HG03175 (cell line): ENCODE measurements at regions not wholly inside any gene's neighbourhood (a gene's known extent, or its start where the extent isn't known, plus 50 kb on each side); places are given as distances from the start of the nearest gene placed in this dataset.

Source experiments
- ATAC-seq: cut with Tn5 transposase; IDR thresholded peaks from one replicate; pipeline ENCODE4 v1.9.1; 2021; ENCODE audit warnings: mild to moderate bottlenecking, moderate library complexity; ENCODE audit not compliant: unreplicated experiment

DNA sequence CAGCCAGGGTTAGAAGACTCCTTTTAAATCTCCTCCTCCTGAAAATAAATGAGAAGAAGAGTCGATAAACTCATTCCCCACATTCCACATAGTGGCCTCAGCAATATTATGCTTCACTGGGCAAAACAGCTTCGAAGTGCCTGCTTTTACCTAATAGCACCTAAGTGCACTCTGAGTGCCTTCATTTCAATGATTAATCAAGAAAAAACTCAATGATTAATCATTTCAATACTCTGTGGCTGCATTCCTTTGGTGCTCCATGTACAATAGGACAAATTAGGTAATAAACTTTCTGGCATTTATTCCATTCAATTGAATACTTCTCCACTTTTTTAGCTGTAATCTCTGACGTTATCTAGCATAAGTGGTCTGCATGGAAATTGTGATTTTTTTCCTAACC is 174.6 kb downstream of the CCDC71L start:
- no peak for ATAC-seq

DNA sequence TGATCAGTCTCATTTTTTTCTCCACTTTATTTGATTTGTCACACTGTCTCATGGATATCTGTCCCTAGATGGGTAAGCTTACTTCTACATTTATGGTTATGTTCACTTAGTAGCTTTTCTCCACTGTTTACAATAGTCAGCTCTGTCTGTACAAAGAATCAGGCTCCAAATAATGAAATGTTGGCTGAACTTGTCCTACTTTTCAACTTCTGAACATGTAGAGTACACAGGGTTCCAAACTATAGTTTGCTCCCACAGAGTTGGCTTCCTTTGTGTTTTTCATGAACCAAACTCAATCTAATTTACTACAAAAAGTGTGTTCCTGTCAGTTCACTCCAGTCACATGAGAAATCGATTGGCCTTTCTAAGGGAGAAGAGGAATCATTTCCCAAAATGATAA is 175.0 kb downstream of the CCDC71L start:
- ATAC-seq = no peak

DNA sequence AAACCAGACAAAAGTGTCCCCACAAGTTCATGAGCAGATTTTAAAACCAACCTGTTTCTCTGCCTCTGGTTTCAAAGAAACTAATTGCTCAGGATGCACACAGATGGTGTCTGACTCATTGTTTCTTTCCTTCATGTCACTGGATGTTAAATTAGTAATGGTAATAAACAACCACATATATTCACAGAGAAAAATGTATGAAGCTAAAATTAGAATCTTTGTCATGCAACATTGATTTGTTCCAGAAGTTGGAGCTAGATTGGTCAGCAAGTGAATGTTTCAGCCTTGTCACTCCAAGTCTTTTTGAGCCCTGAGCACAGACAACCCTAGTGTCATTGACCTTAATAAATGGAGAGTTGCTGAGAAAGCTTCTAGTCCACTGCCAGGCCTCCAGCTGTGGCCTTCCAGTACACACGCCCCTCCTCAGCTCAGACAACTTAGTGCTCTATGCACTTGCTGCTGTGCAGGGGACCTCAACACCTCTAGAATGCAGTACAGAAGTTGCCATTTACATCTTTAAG is 175.9 kb downstream of the CCDC71L start:
- peak; percentile 34 for ATAC-seq

GRCh38 chr7:106484562-106484961 is 176.4 kb downstream of the CCDC71L start:
- ATAC-seq = peak; percentile 37

DNA sequence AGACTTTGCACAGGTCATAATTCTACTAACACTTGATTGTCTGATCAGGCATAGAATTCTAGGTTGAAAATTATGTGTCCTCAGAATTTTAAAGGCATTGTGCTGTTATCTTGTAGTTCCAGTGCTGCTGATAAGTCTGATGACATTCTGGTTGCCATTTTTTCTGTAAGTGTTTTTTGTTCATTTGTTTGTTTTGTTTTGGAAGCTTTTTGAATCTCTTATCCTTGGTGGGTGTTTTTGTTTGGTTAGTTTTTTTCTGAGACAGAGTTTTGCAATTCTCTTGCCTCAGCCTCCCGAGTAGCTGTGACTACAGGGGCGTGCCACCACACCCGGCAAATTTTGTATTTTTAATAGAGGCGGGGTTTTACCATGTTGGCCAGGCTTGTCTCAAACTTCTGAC is 178.9 kb downstream of the CCDC71L start:
- ATAC-seq = no peak

GRCh38 chr7:106480616-106481031 is 180.3 kb downstream of the CCDC71L start:
- no peak for ATAC-seq

DNA sequence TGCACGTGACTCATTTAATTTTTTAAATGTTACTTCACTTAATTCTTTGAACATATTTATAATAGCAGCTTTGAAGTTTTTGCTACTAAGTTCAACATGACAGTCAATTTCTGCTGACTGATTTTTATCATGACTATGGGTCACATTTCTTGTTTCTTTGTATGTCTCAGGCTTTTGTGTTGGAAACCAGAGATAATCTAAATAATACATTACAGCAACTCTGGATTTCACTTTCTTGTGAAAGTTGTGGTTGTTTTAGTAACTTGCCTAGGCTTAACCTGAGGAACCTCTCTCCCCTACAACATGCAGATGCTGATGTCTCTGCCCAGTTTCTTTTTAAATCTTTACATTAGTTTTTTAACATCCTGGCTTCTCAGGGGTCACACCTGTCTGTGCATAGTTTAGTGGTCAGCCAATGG is 180.8 kb downstream of the CCDC71L start:
- peak; percentile 78 for ATAC-seq

GRCh38 chr7:106476751-106477150 is 184.2 kb downstream of the CCDC71L start:
- no peak for ATAC-seq

DNA sequence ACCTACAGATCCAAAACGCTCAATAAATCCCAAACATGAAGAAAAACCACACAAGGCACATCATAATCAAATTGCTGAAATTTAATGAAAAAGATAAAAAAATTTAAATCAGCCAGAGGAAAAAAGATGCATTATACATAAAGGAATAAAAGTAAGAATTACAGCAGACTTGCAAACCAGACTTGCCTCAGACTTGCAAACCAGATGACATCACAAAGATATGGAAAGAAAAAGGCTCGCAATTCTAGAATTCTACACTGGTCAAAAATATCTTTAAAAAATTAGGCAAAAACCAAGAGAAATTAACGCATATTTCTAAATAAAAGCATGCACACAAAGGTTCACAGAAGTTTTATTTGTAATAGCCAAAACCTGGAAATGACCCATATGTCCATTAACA is 188.0 kb upstream of the NAMPT start:
- no peak for ATAC-seq

DNA sequence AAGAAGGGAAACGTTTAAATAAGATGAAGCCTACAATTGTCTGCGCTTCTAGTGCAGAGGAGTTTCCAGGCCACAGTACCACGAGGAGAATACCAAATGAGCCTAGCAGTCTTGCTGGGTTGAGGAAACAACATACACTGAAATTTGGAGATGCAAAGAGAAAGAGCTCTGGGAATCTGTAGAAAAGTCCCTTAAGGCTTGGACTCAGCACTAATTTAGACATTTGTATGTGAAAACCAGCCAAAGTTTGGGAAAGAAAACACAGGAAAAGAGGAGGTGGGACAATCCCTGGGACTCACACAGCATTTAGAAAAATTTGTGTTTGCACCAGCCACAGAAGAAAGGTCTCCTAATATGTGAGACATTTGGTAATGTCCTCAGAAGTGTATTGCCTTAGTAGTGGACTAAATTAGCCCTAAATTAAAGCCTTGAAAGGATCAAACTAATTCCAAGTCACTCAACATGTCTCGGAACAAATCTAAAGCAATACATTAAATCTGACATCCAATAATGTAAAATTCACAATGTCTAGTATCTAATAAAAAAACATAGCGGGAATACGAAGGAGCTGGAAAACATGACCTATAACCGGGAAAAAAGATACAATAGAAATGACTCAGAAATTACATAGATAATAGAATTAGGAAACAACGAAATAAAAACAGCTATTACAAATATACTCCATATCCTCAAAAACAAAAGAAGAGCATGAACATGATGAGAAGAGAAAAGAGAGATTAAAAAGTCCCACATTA is 187.1 kb upstream of the NAMPT start:
- ATAC-seq = no peak

GRCh38 chr7:106471021-106471420 is 186.2 kb upstream of the NAMPT start:
- no peak for ATAC-seq

DNA sequence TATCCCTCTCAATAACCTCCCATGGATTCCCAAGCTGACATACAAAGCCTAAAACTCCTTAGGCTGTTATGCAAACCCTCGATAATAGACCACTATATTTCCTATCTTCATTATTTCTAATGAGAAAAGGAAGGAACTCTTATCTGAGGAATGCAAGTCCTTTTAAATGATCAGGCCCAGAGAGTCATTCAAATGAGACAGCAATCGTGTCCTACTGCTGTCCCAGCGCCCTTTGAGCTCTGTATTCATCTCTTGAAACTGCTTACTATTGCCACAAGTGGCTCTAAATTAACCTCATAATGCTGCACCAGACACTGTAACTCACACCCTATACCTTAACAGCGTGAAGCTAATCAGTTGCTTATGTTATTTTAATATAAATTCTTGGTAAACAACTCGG is 182.1 kb upstream of the NAMPT start:
- ATAC-seq = no peak

DNA sequence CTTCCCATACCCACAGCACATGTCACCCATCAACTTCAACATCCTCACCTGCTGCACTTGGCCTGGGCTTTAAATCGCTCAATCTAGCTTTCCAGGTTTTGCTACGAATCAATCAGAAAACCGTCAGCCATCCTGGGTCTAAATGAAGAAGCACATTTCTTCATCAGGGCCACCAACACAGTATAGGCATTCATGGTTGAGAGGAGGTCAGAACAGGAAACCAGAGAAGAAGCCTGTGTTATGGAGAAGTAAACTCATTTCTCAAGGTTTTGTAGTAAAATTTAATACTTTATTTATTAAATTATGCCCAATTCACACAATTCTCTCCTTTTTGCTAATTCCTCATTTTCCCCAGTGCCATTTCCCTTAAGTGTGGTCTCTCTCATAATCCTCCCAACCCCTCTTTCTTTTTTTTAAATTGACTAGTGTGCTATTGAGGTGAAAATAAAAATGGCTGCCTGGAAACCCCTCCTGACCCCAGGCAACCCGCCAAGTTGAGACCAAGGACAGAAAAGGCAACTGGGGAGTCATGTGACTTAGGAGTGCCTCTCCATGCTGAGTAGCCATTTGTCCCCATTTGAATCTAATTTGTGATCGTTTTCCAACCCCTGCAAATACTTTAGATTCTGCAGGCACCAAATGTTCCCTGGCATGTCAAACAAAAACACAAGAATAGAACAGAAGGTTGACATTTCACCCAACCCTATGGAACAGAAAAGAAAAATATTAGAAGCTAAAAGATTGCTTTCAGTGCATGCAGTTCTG is 181.1 kb upstream of the NAMPT start:
- ATAC-seq = no peak

GRCh38 chr7:106464651-106465050 is 179.9 kb upstream of the NAMPT start:
- ATAC-seq = no peak

GRCh38 chr7:106463851-106464611 is 179.2 kb upstream of the NAMPT start:
- no peak for ATAC-seq

GRCh38 chr7:106462914-106463482 is 178.2 kb upstream of the NAMPT start:
- no peak for ATAC-seq

GRCh38 chr7:106462365-106462859 is 177.6 kb upstream of the NAMPT start:
- peak; percentile 48 for ATAC-seq

- ATAC-seq = no peak
Observed at GRCh38 chr7:106460792-106461254, 176.0 kb upstream of the NAMPT start.

- ATAC-seq = no peak
Observed at GRCh38 chr7:106459397-106460072, 174.8 kb upstream of the NAMPT start.

DNA sequence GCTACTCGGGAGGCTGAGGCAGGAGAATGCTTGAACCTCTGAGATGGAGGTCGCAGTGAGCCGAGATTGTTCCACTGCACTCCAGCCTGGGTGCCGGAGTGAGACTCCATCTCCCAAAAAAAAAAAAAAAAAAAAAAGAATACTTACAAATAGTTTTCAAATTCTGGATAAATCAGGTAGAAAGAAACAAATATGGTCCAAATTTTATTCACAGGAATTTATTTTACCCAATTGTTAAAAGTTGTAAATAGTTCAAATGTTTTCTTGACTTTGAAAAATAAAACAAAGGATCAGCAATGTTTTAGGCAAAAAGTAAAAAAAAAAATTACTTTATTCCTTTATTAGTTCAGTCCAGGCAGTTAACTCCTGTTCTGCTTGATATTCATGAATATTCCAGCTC is 172.9 kb upstream of the NAMPT start:
- ATAC-seq = no peak
